HG03108 (cell line): ENCODE measurements at regions not wholly inside any gene's neighbourhood (a gene's known extent, or its start where the extent isn't known, plus 50 kb on each side); places are given as distances from the start of the nearest gene placed in this dataset.

Experiments used
- ATAC-seq: cut with Tn5 transposase; IDR thresholded peaks from one replicate; pipeline ENCODE4 v1.9.1; 2021; ENCODE audit warnings: moderate library complexity; ENCODE audit not compliant: unreplicated experiment

- ATAC-seq: no peak
Observed at GRCh38 chr13:74622284-74622683, 488.1 kb upstream of the KLF12 start.

- ATAC-seq: no peak
Observed at GRCh38 chr13:74620711-74621110, 486.5 kb upstream of the KLF12 start.

DNA sequence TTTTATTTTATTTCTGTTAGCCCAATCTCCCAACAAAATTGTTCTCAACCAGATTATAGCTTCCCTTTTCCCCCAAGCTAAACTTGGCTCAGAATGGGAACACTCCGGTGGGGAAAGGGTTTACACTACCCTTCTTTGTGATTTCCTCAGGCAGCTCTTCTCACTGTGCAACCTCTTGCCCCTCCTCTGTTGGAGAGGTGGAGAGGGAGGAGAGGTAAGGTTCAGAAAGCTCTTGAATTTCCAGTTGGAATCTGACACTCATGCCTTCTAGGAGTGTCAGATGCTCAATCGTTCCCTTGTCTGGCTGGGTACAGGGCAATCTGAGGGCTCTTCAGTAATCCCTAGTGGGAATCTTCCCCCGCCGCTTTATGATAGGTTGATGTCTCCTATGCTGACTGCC lies 486.1 kb upstream of the KLF12 start:
- ATAC-seq: no peak

- no peak for ATAC-seq
Observed at GRCh38 chr13:74597526-74597925, 463.3 kb upstream of the KLF12 start.

DNA sequence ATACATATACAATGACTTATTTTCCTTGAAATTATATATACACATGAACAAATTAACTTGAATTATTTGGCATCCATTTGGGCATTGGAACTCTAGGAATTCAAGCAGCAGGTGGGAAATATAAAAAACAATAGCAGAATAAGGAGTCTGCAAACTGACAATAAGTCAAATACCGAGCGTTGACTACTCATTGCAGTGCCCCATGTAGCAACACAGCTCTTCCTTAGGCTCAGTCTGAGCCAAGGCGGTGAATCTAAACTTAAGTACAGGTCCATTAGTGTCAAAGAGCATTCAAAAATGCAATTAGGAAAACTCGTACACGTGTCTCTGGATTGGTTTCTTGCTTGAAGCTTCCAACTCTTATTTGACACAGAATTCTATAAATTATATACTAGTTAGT lies 462.5 kb upstream of the KLF12 start:
- no peak for ATAC-seq

- no peak for ATAC-seq
Observed at GRCh38 chr13:74593688-74594087, 459.5 kb upstream of the KLF12 start.

DNA sequence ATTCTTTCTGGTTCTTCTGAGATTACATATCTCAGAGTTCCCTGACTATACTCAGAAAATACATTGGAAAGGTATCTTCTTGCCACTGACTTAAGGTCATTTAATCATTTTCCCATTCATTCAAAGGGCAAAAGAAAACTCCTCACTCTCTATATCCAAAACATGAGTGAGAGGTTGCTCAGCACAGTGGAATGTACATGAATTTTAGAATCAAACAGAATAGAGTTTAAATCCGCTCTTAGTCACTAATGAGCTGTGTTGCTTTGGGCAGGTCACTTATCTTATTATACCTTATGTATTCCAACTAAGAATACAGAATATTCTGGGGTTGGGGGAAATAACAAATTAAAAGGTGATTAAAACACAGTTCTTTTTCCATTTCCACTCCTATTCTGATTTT lies 452.6 kb upstream of the KLF12 start:
- ATAC-seq: no peak

GRCh38 chr13:74576420-74576819 lies 442.2 kb upstream of the KLF12 start:
- ATAC-seq: no peak

DNA sequence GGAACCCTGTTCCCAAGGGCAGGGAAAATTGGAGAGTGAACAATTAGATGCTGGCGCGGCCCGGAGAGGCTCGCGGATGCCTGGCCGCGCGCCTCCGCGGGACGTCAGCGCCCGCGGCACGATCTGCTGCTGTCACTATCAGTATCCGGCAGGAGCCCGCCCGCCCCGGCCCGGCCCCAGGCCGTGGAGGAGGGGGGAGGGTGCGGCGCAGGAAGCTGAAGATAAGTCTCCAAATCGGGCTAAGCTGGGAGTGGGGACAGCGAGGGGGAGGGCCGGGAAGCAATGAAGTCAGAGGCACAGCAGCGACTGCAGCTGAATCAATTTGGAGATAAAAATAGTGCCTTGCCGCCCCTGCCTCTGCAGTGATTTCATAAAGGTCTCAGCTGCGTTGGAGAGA lies 441.5 kb upstream of the KLF12 start:
- no peak for ATAC-seq

DNA sequence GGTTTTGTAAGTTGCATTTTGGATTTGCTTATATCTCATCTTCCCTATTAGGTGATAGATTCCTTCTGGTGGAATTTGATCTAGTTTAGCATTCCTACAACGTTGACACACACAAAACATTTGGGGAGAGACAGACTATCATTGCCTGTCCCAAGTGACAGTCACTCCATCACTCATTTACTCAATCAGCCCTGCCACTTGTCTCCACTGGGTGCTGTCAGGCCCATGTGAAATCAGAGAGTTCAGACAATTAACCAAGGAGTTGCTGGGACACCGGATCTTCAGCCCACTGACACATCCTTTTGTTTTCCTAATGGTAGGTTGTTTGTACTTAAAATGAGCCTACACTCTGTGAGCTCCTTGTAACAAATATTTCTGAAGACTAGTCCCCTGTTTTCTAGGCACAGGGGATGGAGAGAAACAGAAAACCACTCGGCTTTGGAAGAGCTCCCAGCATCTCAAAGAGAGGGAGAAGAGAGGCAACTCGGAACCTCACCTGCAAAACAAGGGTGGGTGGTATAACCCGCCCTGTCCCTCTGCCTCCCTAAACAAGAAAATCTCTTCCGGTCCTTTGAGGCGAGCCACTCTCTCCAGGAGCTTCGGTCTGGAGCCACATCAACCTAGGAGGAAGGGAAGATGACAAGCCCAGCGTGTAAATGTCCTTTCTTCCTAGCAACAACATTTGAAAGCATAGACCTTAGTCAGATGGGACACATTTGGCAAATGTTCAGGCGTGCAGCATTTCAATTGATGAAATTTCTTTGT lies 440.9 kb upstream of the KLF12 start:
- no peak for ATAC-seq

DNA sequence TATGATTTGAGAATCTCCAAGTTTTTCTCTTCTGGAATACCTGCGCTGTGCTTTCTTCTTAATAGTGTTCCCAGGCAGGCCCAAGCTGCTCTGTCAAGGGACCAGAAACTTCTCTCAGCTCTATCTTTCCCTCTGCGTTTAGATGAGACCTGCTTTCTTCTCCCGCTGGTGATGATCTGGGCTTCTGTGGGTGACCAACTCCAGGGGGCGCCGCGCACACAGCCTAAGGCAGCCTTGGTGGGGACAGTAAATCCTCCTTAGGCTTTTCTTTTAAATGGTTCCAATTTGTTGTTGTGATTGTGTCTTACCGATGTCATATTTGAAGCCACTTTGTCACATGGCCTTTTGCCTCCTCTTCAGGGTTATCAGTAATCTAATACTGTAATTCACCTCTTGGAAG lies 439.4 kb upstream of the KLF12 start:
- no peak for ATAC-seq

DNA sequence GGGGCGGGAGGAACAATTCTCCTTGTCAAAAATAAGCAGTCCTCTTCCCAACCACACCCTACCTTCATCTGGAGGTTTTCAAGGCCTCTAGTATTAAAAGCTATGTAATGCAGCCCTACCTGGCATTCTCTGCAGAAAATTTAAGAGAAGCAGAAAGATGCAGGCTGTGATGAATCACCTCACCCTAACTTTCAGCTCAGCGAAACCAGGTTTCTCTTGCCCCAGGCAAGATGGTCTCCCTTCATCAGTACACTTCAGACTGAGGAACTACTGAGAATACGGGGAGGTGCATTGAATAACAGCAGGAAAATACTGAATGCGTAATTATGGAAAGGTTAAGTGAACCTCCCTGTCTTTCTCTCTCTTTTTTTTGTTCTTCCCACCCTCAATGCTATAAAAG lies 437.6 kb upstream of the KLF12 start:
- no peak for ATAC-seq

DNA sequence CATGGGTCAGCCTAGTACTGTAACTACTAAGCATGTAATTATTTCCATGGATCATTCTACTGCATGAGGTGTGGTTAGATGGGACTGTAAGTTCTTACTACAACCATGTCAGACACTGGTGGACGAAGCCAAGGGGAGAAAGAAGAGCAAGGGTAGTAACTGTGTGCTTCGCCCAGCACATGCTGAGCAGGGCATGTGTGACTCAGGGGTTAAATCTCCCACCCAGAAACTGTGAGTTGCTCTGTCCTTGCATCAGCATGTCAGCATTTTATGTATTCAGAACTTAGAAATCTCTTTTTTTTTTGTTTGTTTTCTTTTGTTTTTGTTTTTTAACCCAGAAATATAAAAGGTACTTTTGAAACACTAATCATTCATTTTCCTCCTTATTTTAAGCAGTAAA lies 436.6 kb upstream of the KLF12 start:
- no peak for ATAC-seq

DNA sequence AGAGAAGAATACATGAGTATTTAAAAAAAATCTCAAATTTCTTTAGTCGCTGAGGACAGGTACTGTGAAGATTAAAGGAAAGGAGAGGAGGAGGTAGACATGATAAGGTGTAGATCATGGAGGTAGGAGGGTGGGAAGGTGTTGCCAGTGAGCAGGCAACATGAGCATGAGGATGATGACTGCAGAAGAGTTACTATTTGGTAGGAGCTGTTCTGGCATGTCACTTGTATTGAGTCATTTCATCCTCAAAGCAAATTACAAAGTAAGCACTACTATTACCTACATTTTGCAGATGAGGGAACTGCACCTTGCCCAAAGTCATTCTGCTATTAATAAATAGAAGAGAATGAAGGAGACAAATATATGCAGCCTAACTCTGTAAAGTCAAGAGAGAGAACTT lies 435.8 kb upstream of the KLF12 start:
- ATAC-seq: no peak

- ATAC-seq: no peak
Observed at GRCh38 chr13:74569251-74569650, 435.0 kb upstream of the KLF12 start.

- ATAC-seq: no peak
Observed at GRCh38 chr13:74567485-74567884, 433.3 kb upstream of the KLF12 start.

DNA sequence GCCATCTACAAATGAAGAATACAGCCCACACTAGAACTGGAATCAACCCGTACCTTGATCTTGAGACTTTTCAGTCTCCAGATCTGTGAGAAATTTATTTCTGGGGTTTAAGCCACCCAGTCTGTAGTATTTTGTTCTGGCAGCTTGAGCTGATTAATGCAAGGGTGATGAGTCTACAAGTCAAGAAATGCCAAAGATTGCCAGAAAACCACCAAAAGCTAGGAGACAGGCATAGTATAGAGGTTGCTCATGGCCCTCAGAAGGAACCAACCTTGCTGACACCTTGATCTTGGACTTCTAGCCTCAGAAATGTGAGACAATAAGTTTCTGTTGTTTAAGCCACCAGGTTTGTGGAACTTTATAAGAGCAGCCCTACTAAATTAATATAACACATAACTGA lies 428.2 kb upstream of the KLF12 start:
- no peak for ATAC-seq

- no peak for ATAC-seq
Observed at GRCh38 chr13:74561155-74561554, 427.0 kb upstream of the KLF12 start.

GRCh38 chr13:74560325-74560724 lies 426.1 kb upstream of the KLF12 start:
- peak; percentile 74 for ATAC-seq

DNA sequence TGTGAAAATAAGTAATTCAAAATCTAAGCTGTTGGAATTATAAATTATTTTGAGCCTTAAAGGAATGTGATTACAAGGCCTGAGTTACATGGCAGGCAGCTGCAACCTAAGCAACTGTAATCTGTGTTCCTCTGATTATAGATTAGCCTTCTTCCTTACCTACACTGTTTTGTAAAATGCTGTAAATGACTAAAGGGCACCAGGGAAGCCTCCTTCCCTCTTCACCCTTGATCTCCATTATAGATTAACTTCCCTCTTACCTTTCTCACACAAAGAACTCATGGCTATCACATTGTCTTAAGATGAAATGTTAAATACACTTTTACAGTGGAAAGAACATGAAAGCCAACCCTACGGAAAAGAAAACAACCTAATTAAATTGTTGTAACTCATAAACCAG lies 423.7 kb upstream of the KLF12 start:
- ATAC-seq: no peak

- ATAC-seq: no peak
Observed at GRCh38 chr13:74555651-74556420, 421.6 kb upstream of the KLF12 start.

DNA sequence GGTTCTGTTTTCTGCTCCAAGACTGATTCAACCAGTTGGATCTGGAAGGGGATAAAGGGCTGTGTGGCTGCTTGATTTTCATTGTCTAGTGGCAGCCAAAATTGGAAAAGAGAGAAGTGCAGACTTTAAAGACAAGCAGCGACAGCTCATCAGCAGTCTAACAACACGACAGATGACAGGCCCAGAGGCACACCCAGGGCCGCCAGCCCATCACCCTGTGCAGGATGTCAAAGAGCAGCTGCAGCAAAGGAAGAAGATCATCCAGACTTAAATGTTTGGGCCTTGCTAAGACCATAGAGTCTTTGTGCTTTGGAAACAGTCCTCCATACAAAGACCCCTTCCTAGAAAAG lies 421.0 kb upstream of the KLF12 start:
- no peak for ATAC-seq
